HCT116 (cell line): ENCODE measurements at regions not wholly inside any gene's neighbourhood (a gene's known extent, or its start where the extent isn't known, plus 50 kb on each side); places are given as distances from the start of the nearest gene placed in this dataset.

Source experiments
- ATAC-seq: fragments of 200-7000 bp; cut with Tn5 transposase; 2 replicates; pipeline ENCODE4 v1.9.1; 2020; ENCODE audit warnings: mild to moderate bottlenecking, moderate library complexity
- BruUV-seq: library from RNA; stranded (reverse); fragments of 400-500 nt; replicated peaks from 2 replicates; lab custom pipeline; 2021; lab: Mats Ljungman, UMichigan
- CTCF ChIA-PET: fragments of 300-600 bp; sonication (Branson Sonifier 250); formaldehyde crosslinking; loops from one replicate; lab custom pipeline; 2021; ENCODE audit warnings: antibody characterized with exemption; lab: Charles Lee
- POLR2A ChIA-PET: fragments of 300-600, 350-600 bp; sonication (Branson Sonifier 250); formaldehyde crosslinking; loops from one replicate; lab custom pipeline; 2021; ENCODE audit warnings: antibody characterized with exemption; lab: Charles Lee
- RAD21 ChIA-PET, 2 experiments: fragments of 300-600 bp; sonication (Branson Sonifier 250); formaldehyde crosslinking; loops; one replicate each; lab custom pipeline; 2023; ENCODE audit warnings: low total read pairs in 2 of 2; ENCODE audit not compliant: uncharacterized antibody in 2 of 2, unreplicated experiment in 2 of 2, low non-redundant PET in 1 of 2; lab: Charles Lee
- DNase-seq: peaks from one replicate; pipeline ENCODE4 v3.0.0-alpha.2; 2010; ENCODE audit warnings: low read depth, low spot score
- H2AFZ ChIP-seq: fragments of 200-600 bp; shearing (Covaris generic), sonication (generic); 2 replicates; pipeline ENCODE4 v1.6.1; 2017; ENCODE audit warnings: low read depth, mixed run types, mixed read lengths, antibody characterized with exemption, low read length; ENCODE audit not compliant: poor library complexity, severe bottlenecking
- H3K27ac ChIP-seq: 2 replicates; pipeline ENCODE4 v1.5.1; 2012; ENCODE audit warnings: low read depth, low read length
- H3K27me3 ChIP-seq: fragments of 200-600 bp; sonication (generic); 2 replicates; pipeline ENCODE4 v1.6.1; 2016; ENCODE audit warnings: mixed run types, low read length, mixed read lengths; ENCODE audit not compliant: insufficient read depth
- H3K36me3 ChIP-seq, 2 experiments: fragments of 200-500 bp in 1 of 2; fragments of 200-600 bp in 1 of 2; sonication (Bioruptor generic) in 1 of 2; sonication (generic) in 1 of 2; 2 replicates each; pipeline versions ENCODE4 v1.5.1 to v1.6.1; 2014 to 2016; ENCODE audit warnings: low read length in 2 of 2, inconsistent platforms in 1 of 2, mixed read lengths in 1 of 2, mixed run types in 1 of 2; ENCODE audit not compliant: insufficient read depth in 2 of 2, control insufficient read depth in 1 of 2
- H3K4me1 ChIP-seq, 2 experiments: fragments of 200-600 bp in 1 of 2; sonication (generic) in 1 of 2; 2 replicates each; pipeline versions ENCODE4 v1.5.1 to v1.6.1; 2012 to 2017; ENCODE audit warnings: low read length in 2 of 2, inconsistent platforms in 1 of 2, mild to moderate bottlenecking in 1 of 2, mixed read lengths in 1 of 2, mixed run types in 1 of 2, moderate library complexity in 1 of 2; ENCODE audit not compliant: insufficient read depth in 2 of 2, control insufficient read depth in 1 of 2
- H3K4me2 ChIP-seq: fragments of 200-600 bp; sonication (generic); 2 replicates; pipeline ENCODE4 v1.6.1; 2017; ENCODE audit warnings: mixed run types, low read length, mixed read lengths
- H3K4me3 ChIP-seq, 2 experiments: fragments of 200-600 bp in 1 of 2; sonication (generic) in 1 of 2; replicated peaks in 1 of 2; 2 replicates each; pipeline ENCODE4 v1.5.1; 2011 to 2016; ENCODE audit warnings: low read length in 2 of 2, control low read depth in 1 of 2, low read depth in 1 of 2, mild to moderate bottlenecking in 1 of 2, mixed read lengths in 1 of 2, mixed run types in 1 of 2
- H3K79me2 ChIP-seq: fragments of 200-600 bp; sonication (generic); 2 replicates; pipeline ENCODE4 v1.6.1; 2017; ENCODE audit warnings: mild to moderate bottlenecking, mixed run types, low read length, moderate library complexity, mixed read lengths; ENCODE audit not compliant: insufficient read depth
- H3K9ac ChIP-seq: fragments of 200-600 bp; sonication (generic); 2 replicates; pipeline ENCODE4 v1.6.1; 2016; ENCODE audit warnings: low read length, mixed read lengths
- H3K9me2 ChIP-seq: fragments of 200-600 bp; sonication (generic), shearing (Covaris generic); 2 replicates; pipeline ENCODE4 v1.6.1; 2017; ENCODE audit warnings: mixed run types, mild to moderate bottlenecking, moderate library complexity; ENCODE audit not compliant: insufficient read depth
- H3K9me3 ChIP-seq, 2 experiments: fragments of 200-500 bp in 1 of 2; fragments of 200-600 bp in 1 of 2; sonication (Bioruptor generic) in 1 of 2; sonication (generic) in 1 of 2; 2 replicates each; pipeline ENCODE4 v1.6.1; 2014 to 2017; ENCODE audit warnings: low read length in 2 of 2, mixed read lengths in 2 of 2, inconsistent platforms in 1 of 2, low read depth in 1 of 2, mild to moderate bottlenecking in 1 of 2, mixed run types in 1 of 2, moderate library complexity in 1 of 2; ENCODE audit not compliant: control insufficient read depth in 1 of 2, insufficient read depth in 1 of 2
- H4K20me1 ChIP-seq: fragments of 200-600 bp; sonication (generic), shearing (Covaris generic); 2 replicates; pipeline ENCODE4 v1.6.1; 2017; ENCODE audit warnings: mixed run types, mild to moderate bottlenecking, moderate library complexity; ENCODE audit not compliant: insufficient read depth
- CBX3 ChIP-seq: IDR thresholded peaks from 2 replicates; pipeline ENCODE4 v1.6.1; 2012; ENCODE audit warnings: low read depth
- EGR1 ChIP-seq: IDR thresholded peaks from 2 replicates; pipeline ENCODE4 v1.6.1; 2012; ENCODE audit warnings: low read depth
- ELF1 ChIP-seq: IDR thresholded peaks from 2 replicates; pipeline ENCODE4 v1.6.1; 2012; ENCODE audit warnings: low read depth, borderline replicate concordance
- EZH2 ChIP-seq: fragments of 200-600 bp; sonication (generic); IDR thresholded peaks from 2 replicates; pipeline ENCODE4 v1.6.1; 2017; ENCODE audit warnings: antibody characterized with exemption, mixed run types
- FOSL1 ChIP-seq: IDR thresholded peaks from 2 replicates; pipeline ENCODE4 v1.6.1; 2012; ENCODE audit warnings: low read depth
- JUND ChIP-seq: IDR thresholded peaks from 2 replicates; pipeline ENCODE4 v1.6.1; 2012
- POLR2AphosphoS5 ChIP-seq: IDR thresholded peaks from 2 replicates; pipeline ENCODE4 v1.6.1; 2011; ENCODE audit warnings: mild to moderate bottlenecking, low read depth, low read length, moderate library complexity
- SIN3A ChIP-seq: IDR thresholded peaks from 2 replicates; pipeline ENCODE4 v1.6.1; 2012; ENCODE audit warnings: low read depth
- SP1 ChIP-seq: IDR thresholded peaks from 2 replicates; pipeline ENCODE4 v1.6.1; 2012; ENCODE audit warnings: low read depth
- YY1 ChIP-seq: IDR thresholded peaks from 2 replicates; pipeline ENCODE4 v1.6.1; 2011; ENCODE audit warnings: low read length, low read depth, moderate library complexity, mild to moderate bottlenecking; ENCODE audit not compliant: insufficient replicate concordance; ENCODE audit errors: extremely low read depth
- ZNF274 ChIP-seq: fragments of 200-500 bp; sonication (Bioruptor generic); IDR thresholded peaks from 2 replicates; pipeline ENCODE4 v1.6.1; 2014; ENCODE audit warnings: mild to moderate bottlenecking, low read depth, low read length, inconsistent platforms
- intact Hi-C: fragments of 100-400 bp; cut with micrococcal nuclease; formaldehyde crosslinking; loops from 2 replicates; pipeline ENCODE4 v1.10.0; 2022
- TF ChIP-seq, protein P1 (sequence below): IDR thresholded peaks from 2 replicates; pipeline ENCODE4 v1.6.1; 2012
- TF ChIP-seq, protein P2 (sequence below): IDR thresholded peaks from 2 replicates; pipeline ENCODE4 v1.6.1; 2011; ENCODE audit warnings: mild to moderate bottlenecking, low read length, moderate library complexity; ENCODE audit not compliant: insufficient replicate concordance; ENCODE audit errors: extremely low read depth
- TF ChIP-seq, protein P3 (sequence below): IDR thresholded peaks from 2 replicates; pipeline ENCODE4 v1.6.1; 2012; ENCODE audit warnings: low read depth
- TF ChIP-seq, protein P4 (sequence below): IDR thresholded peaks from 2 replicates; pipeline ENCODE4 v1.6.1; 2012

DNA sequence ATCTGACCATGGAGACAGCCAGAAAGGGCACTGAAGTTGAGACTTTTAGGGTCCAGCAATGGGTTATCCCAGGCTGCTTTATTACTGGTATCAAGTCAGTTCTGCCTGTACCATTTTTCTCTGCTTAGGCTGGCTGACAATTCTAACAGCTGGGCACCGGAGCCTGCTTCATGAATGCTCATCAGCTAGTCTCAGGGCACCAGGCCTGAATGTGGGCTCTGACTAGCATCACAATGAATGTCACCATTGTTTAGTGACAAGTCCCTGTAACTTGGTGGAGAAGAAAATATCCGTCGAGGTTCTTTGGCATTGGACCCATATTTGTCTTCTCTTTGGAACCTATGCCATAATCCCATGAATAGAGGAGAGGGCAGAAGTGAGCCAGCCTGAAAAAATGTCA, 692.3 kb upstream of the TSPY4 start:
- ATAC-seq (no peak), DNase-seq (no peak)
- Histone ChIP-seq H3K4me2 (no peak overlapping the region), H3K9me2 (no peaks in the 10 kb centered on the region), H3K4me1 (no peaks in the 10 kb centered on the region), H3K27ac (no peak overlapping the region), H3K4me3 (no peak overlapping the region), H3K9ac (no peak overlapping the region), H2AFZ (no peak overlapping the region), H3K9me3 (no peaks in the 10 kb centered on the region), H3K36me3 (no peaks in the 10 kb centered on the region), H4K20me1 (no peaks in the 10 kb centered on the region), H3K27me3 (no peaks in the 10 kb centered on the region), H3K79me2 (no peaks in the 10 kb centered on the region)
- ChIA-PET RAD21 (no interaction called here), CTCF (no interaction called here), POLR2A (no interaction called here)
- no TSS peak for BruUV-seq
- TF ChIP-seq, protein P1, sequence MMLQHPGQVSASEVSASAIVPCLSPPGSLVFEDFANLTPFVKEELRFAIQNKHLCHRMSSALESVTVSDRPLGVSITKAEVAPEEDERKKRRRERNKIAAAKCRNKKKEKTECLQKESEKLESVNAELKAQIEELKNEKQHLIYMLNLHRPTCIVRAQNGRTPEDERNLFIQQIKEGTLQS, result no peak
- TF ChIP-seq SIN3A, result no peak
- no peak for TF ChIP-seq JUND
- no peak for TF ChIP-seq EGR1
- TF ChIP-seq ZNF274, result no peak
- TF ChIP-seq CBX3, result no peak
- TF ChIP-seq, protein P2, sequence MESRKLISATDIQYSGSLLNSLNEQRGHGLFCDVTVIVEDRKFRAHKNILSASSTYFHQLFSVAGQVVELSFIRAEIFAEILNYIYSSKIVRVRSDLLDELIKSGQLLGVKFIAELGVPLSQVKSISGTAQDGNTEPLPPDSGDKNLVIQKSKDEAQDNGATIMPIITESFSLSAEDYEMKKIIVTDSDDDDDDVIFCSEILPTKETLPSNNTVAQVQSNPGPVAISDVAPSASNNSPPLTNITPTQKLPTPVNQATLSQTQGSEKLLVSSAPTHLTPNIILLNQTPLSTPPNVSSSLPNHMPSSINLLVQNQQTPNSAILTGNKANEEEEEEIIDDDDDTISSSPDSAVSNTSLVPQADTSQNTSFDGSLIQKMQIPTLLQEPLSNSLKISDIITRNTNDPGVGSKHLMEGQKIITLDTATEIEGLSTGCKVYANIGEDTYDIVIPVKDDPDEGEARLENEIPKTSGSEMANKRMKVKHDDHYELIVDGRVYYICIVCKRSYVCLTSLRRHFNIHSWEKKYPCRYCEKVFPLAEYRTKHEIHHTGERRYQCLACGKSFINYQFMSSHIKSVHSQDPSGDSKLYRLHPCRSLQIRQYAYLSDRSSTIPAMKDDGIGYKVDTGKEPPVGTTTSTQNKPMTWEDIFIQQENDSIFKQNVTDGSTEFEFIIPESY, result no peak
- TF ChIP-seq FOSL1, result no peak
- TF ChIP-seq, protein P3, sequence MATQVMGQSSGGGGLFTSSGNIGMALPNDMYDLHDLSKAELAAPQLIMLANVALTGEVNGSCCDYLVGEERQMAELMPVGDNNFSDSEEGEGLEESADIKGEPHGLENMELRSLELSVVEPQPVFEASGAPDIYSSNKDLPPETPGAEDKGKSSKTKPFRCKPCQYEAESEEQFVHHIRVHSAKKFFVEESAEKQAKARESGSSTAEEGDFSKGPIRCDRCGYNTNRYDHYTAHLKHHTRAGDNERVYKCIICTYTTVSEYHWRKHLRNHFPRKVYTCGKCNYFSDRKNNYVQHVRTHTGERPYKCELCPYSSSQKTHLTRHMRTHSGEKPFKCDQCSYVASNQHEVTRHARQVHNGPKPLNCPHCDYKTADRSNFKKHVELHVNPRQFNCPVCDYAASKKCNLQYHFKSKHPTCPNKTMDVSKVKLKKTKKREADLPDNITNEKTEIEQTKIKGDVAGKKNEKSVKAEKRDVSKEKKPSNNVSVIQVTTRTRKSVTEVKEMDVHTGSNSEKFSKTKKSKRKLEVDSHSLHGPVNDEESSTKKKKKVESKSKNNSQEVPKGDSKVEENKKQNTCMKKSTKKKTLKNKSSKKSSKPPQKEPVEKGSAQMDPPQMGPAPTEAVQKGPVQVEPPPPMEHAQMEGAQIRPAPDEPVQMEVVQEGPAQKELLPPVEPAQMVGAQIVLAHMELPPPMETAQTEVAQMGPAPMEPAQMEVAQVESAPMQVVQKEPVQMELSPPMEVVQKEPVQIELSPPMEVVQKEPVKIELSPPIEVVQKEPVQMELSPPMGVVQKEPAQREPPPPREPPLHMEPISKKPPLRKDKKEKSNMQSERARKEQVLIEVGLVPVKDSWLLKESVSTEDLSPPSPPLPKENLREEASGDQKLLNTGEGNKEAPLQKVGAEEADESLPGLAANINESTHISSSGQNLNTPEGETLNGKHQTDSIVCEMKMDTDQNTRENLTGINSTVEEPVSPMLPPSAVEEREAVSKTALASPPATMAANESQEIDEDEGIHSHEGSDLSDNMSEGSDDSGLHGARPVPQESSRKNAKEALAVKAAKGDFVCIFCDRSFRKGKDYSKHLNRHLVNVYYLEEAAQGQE, result no peak
- no peak for TF ChIP-seq POLR2AphosphoS5
- TF ChIP-seq YY1, result no peak
- no peak for TF ChIP-seq SP1
- TF ChIP-seq, protein P4, sequence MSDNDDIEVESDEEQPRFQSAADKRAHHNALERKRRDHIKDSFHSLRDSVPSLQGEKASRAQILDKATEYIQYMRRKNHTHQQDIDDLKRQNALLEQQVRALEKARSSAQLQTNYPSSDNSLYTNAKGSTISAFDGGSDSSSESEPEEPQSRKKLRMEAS, result no peak
- TF ChIP-seq EZH2, result no peak
- TF ChIP-seq ELF1, result no peak
- intact Hi-C loops, result no loop called here
